ENCODE measurements at regions not wholly inside any gene's neighbourhood (a gene's known extent, or its start where the extent isn't known, plus 50 kb on each side); places are given as distances from the start of the nearest gene placed in this dataset.

GRCh38 chr20:53793783-53794383, 200.2 kb upstream of the ZNF217 start:
- peak overlapping the region; percentile 32; the same call in 2 of the 3 replicates for H2BK15ac ChIP-seq (ENCODE audit: low read depth, low read length)
- dilution Hi-C loops (cut with HindIII; ENCODE audit: low sequenced_read_pairs, unreplicated experiment) (no loop called here), intact Hi-C loops (cut with micrococcal nuclease) (no loop called here), in situ Hi-C loops (cut with MboI; ENCODE audit: low sequenced_read_pairs) (no loop called here)
- DNase-seq (no peak), ATAC-seq (ENCODE audit: low read depth) (no peak)
- ChIA-PET POLR2A (ENCODE audit: unreplicated experiment) (no interaction called here), CTCF (no interaction called here)
- no peak overlapping the region for H2AK9ac ChIP-seq (replicated peaks; ENCODE audit: low read depth, low read length, poor library complexity)
- WGBS, 2 experiments (ENCODE audit: extremely low coverage in 2 of 2, insufficient read length in 1 of 2), result 86% methylated on average over 1 of the region's 7 CpGs; no CpG with 5 or more reads in 1 of the 2 experiments
- H3K23ac ChIP-seq (ENCODE audit: low read depth, low read length), result no peak overlapping the region
- no peak overlapping the region for H3K27ac ChIP-seq (ENCODE audit: insufficient read depth, low read length)
- H2BK120ac ChIP-seq (ENCODE audit: low read depth, low read length), result peak overlapping the region; percentile 58
- peak overlapping the region; percentile 35; the same call in 1 of the 2 replicates for H4K5ac ChIP-seq (ENCODE audit: low read depth, low read length)
- peak overlapping the region; percentile 92 for H2AK5ac ChIP-seq (ENCODE audit: low read depth, low read length)
- H3K9me3 ChIP-seq (ENCODE audit: control insufficient read depth, insufficient read depth, low read length), result no peaks in the 10 kb centered on the region
- no peaks in the 10 kb centered on the region for H3K27me3 ChIP-seq (ENCODE audit: control insufficient read depth, insufficient read depth, low read length)
- H2AFZ ChIP-seq (replicated peaks; ENCODE audit: low read length, poor library complexity), result no peak overlapping the region
- no peak overlapping the region for H3K56ac ChIP-seq (ENCODE audit: extremely low read depth, insufficient read depth, low read length)
- H4K91ac ChIP-seq (ENCODE audit: insufficient read depth, low read depth, low read length), result peak overlapping the region; percentile 38
- no peak overlapping the region for H3K4me3 ChIP-seq (ENCODE audit: insufficient read depth, low read depth, low read length)
- peaks cover 0 to 3% of the 10 kb centered on the region in 2 experiments; a peak in 1 of 4 replicates for H3K79me1 ChIP-seq (ENCODE audit: low read depth in 1 of 2, low read length in 2 of 2)
- peaks cover 7% of the 10 kb centered on the region for H3K4me1 ChIP-seq (ENCODE audit: control insufficient read depth, insufficient read depth, low read length)
- BruUV-seq (replicated peaks), result no TSS peak
- no peak overlapping the region for H3K4me2 ChIP-seq (ENCODE audit: low read depth, low read length)
- peak overlapping the region; percentile 19 for H2BK5ac ChIP-seq (ENCODE audit: low read depth, low read length, poor library complexity, severe bottlenecking)
- peaks cover 12% of the 10 kb centered on the region for H3K9me1 ChIP-seq (ENCODE audit: insufficient read depth, low read length)
- TF ChIP-seq MAFK (IDR thresholded peaks at IDR 0.05; ENCODE audit: low read depth, low read length) (no peak), MXI1 (IDR thresholded peaks at IDR 0.05; ENCODE audit: borderline replicate concordance, low read depth, low read length) (no peak), CEBPB (IDR thresholded peaks at IDR 0.05; ENCODE audit: low read depth, low read length) (peak; percentile 54)
- H4K20me1 ChIP-seq (ENCODE audit: insufficient read depth, low read length), result no peaks in the 10 kb centered on the region
- 0 out of 2 replicates have a peak overlapping the region, but pooled peaks have one; percentile 1 for H3K14ac ChIP-seq (replicated peaks; ENCODE audit: low read depth, low read length)
- H3K4ac ChIP-seq (ENCODE audit: low read depth, low read length), result 0 out of 2 replicates have a peak overlapping the region, but pooled peaks have one; percentile 40
- H4K8ac ChIP-seq (ENCODE audit: low read depth in 2 of 2, low read length in 2 of 2), result no peak overlapping the region
- H3K18ac ChIP-seq (ENCODE audit: low read depth, low read length), result peak overlapping the region; percentile 2; the same call in 1 of the 2 replicates
- peak overlapping the region; percentile 81 for H2BK20ac ChIP-seq (ENCODE audit: low read depth, low read length)
- no peak overlapping the region for H3K9ac ChIP-seq (ENCODE audit: low read depth, low read length)
- no peaks in the 10 kb centered on the region for H3K36me3 ChIP-seq (ENCODE audit: control insufficient read depth, insufficient read depth, low read length)

All from IMR-90 (cell line).